ENCODE measurements at regions not wholly inside any gene's neighbourhood (a gene's known extent, or its start where the extent isn't known, plus 50 kb on each side); places are given as distances from the start of the nearest gene placed in this dataset.

- DNase-seq (ENCODE audit: low read depth in 1 of 2, low spot score in 1 of 2): no peak
Observed at GRCh38 chr5:54859316-54859715, 126.1 kb downstream of the ESM1 start.

GRCh38 chr5:54854883-54855581 lies 130.4 kb downstream of the ESM1 start:
- no peak for DNase-seq (ENCODE audit: low read depth in 1 of 2, low spot score in 1 of 2)

- no peak for DNase-seq (ENCODE audit: low read depth in 1 of 2, low spot score in 1 of 2)
Observed at GRCh38 chr5:54852007-54852406, 133.4 kb downstream of the ESM1 start.

- DNase-seq (ENCODE audit: low read depth in 1 of 2, low spot score in 1 of 2): no peak
Observed at GRCh38 chr5:54851449-54851848, 133.9 kb downstream of the ESM1 start.

- no peak for DNase-seq (ENCODE audit: low read depth in 1 of 2, low spot score in 1 of 2)
Observed at GRCh38 chr5:54848581-54848980, 136.8 kb downstream of the ESM1 start.

GRCh38 chr5:54845567-54845941 lies 139.8 kb downstream of the ESM1 start:
- no peak for DNase-seq (ENCODE audit: low read depth in 1 of 2, low spot score in 1 of 2)

GRCh38 chr5:54844905-54845566 lies 140.4 kb downstream of the ESM1 start:
- no peak for DNase-seq (ENCODE audit: low read depth in 1 of 2, low spot score in 1 of 2)

GRCh38 chr5:54844266-54844665 lies 141.1 kb downstream of the ESM1 start:
- no peak for DNase-seq (ENCODE audit: low read depth in 1 of 2, low spot score in 1 of 2)

- no peak for DNase-seq (ENCODE audit: low read depth in 1 of 2, low spot score in 1 of 2)
Observed at GRCh38 chr5:54841481-54841880, 143.9 kb downstream of the ESM1 start.

- no peak for DNase-seq (ENCODE audit: low read depth in 1 of 2, low spot score in 1 of 2)
Observed at GRCh38 chr5:54838843-54839242, 146.6 kb downstream of the ESM1 start.

- no peak for DNase-seq (ENCODE audit: low read depth in 1 of 2, low spot score in 1 of 2)
Observed at GRCh38 chr5:54837981-54838380, 147.4 kb downstream of the ESM1 start.

- no peak for DNase-seq (ENCODE audit: low read depth in 1 of 2, low spot score in 1 of 2)
Observed at GRCh38 chr5:54837093-54837492, 148.3 kb downstream of the ESM1 start.

GRCh38 chr5:54835647-54836046 lies 149.7 kb downstream of the ESM1 start:
- no peak for DNase-seq (ENCODE audit: low read depth in 1 of 2, low spot score in 1 of 2)

GRCh38 chr5:54834121-54834842 lies 151.1 kb downstream of the ESM1 start:
- DNase-seq (ENCODE audit: low read depth in 1 of 2, low spot score in 1 of 2): no peak

- DNase-seq (ENCODE audit: low read depth in 1 of 2, low spot score in 1 of 2): no peak
Observed at GRCh38 chr5:54833590-54833989, 151.8 kb downstream of the ESM1 start.

- DNase-seq (ENCODE audit: low read depth in 1 of 2, low spot score in 1 of 2): no peak
Observed at GRCh38 chr5:54832858-54833257, 152.5 kb downstream of the ESM1 start.

GRCh38 chr5:54832045-54832444 lies 153.3 kb downstream of the ESM1 start:
- no peak for DNase-seq (ENCODE audit: low read depth in 1 of 2, low spot score in 1 of 2)

- no peak for DNase-seq (ENCODE audit: low read depth in 1 of 2, low spot score in 1 of 2)
Observed at GRCh38 chr5:54831233-54831632, 154.2 kb downstream of the ESM1 start.

- no peak for DNase-seq (ENCODE audit: low read depth in 1 of 2, low spot score in 1 of 2)
Observed at GRCh38 chr5:54829676-54830535, 155.5 kb downstream of the ESM1 start.

- no peak for DNase-seq (ENCODE audit: low read depth in 1 of 2, low spot score in 1 of 2)
Observed at GRCh38 chr5:54829102-54829501, 156.3 kb downstream of the ESM1 start.

GRCh38 chr5:54828151-54828550 lies 157.2 kb downstream of the ESM1 start:
- DNase-seq (ENCODE audit: low read depth in 1 of 2, low spot score in 1 of 2): no peak

All from activated CD4-positive, alpha-beta T cell treated with anti-CD3 and anti-CD28 coated beads, Interleukin-2, amount 50 U/mL, for 24 hours (primary cell).